HL-60 (cell line): ENCODE measurements at regions not wholly inside any gene's neighbourhood (a gene's known extent, or its start where the extent isn't known, plus 50 kb on each side); places are given as distances from the start of the nearest gene placed in this dataset.
"Not testable (repeated sequence)": the region's sequence is repeated elsewhere in the genome, so short reads cannot be mapped to it uniquely, and the experiment has no call there.

Experiments used
- DNase-seq, 2 experiments: peaks; one replicate each; pipeline ENCODE4 v3.0.0-alpha.2; 2010 to 2020; ENCODE audit warnings: low read depth in 1 of 2, low spot score in 1 of 2
- H3K27ac ChIP-seq: fragments of 250-450 bp; sonication (Bioruptor Pico); replicated peaks from 2 replicates; pipeline ENCODE4 v1.5.1; 2020; ENCODE audit warnings: mild to moderate bottlenecking, moderate library complexity
- H3K27me3 ChIP-seq: fragments of 250-450 bp; sonication (Bioruptor Pico); 2 replicates; pipeline ENCODE4 v1.5.1; 2021; ENCODE audit warnings: mild to moderate bottlenecking, moderate library complexity; ENCODE audit not compliant: insufficient read depth, poor library complexity, severe bottlenecking
- H3K4me3 ChIP-seq: replicated peaks from 2 replicates; pipeline ENCODE4 v1.5.1; 2011; ENCODE audit warnings: mild to moderate bottlenecking, control low read depth, low read length; ENCODE audit not compliant: insufficient read depth
- GABPA ChIP-seq: IDR thresholded peaks from 2 replicates; pipeline ENCODE4 v1.6.1; 2012; ENCODE audit warnings: low read depth
- POLR2AphosphoS5 ChIP-seq: IDR thresholded peaks from 2 replicates; pipeline ENCODE4 v1.6.1; 2012; ENCODE audit warnings: low read depth
- SPI1 ChIP-seq: IDR thresholded peaks from 2 replicates; pipeline ENCODE4 v1.6.1; 2012; ENCODE audit warnings: low read depth, mild to moderate bottlenecking, borderline replicate concordance
- TF ChIP-seq, protein P1 (sequence below): IDR thresholded peaks from one replicate; pipeline ENCODE4 v1.5.1; 2011; ENCODE audit warnings: low read length, control low read depth, inconsistent platforms; ENCODE audit not compliant: insufficient read depth
- TF ChIP-seq, protein P2 (sequence below): IDR thresholded peaks from 2 replicates; pipeline ENCODE4 v1.6.1; 2012; ENCODE audit warnings: low read depth; ENCODE audit not compliant: insufficient replicate concordance

DNA sequence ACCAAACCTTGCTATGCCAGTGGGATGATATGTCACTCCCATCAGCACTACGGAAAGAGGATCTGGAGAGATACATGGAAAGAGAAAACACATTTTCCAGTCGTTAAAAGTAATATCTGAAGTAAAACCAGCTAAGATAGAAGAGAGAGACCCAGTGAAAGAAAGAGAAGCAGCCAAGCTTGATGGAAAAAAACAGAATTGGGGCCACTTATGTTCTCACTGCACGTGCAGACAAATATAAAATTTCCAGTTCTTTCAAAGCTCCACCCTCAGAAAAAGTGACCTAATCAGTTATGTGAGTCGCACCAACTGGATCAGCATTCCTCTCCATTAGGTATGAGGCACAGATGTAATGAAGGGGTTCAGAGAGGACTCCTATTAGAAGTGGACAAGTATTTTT is 266.1 kb downstream of the MTERF1 start:
- TF ChIP-seq GABPA = no peak
- TF ChIP-seq, protein P1, sequence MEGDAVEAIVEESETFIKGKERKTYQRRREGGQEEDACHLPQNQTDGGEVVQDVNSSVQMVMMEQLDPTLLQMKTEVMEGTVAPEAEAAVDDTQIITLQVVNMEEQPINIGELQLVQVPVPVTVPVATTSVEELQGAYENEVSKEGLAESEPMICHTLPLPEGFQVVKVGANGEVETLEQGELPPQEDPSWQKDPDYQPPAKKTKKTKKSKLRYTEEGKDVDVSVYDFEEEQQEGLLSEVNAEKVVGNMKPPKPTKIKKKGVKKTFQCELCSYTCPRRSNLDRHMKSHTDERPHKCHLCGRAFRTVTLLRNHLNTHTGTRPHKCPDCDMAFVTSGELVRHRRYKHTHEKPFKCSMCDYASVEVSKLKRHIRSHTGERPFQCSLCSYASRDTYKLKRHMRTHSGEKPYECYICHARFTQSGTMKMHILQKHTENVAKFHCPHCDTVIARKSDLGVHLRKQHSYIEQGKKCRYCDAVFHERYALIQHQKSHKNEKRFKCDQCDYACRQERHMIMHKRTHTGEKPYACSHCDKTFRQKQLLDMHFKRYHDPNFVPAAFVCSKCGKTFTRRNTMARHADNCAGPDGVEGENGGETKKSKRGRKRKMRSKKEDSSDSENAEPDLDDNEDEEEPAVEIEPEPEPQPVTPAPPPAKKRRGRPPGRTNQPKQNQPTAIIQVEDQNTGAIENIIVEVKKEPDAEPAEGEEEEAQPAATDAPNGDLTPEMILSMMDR = no peak
- TF ChIP-seq, protein P2, sequence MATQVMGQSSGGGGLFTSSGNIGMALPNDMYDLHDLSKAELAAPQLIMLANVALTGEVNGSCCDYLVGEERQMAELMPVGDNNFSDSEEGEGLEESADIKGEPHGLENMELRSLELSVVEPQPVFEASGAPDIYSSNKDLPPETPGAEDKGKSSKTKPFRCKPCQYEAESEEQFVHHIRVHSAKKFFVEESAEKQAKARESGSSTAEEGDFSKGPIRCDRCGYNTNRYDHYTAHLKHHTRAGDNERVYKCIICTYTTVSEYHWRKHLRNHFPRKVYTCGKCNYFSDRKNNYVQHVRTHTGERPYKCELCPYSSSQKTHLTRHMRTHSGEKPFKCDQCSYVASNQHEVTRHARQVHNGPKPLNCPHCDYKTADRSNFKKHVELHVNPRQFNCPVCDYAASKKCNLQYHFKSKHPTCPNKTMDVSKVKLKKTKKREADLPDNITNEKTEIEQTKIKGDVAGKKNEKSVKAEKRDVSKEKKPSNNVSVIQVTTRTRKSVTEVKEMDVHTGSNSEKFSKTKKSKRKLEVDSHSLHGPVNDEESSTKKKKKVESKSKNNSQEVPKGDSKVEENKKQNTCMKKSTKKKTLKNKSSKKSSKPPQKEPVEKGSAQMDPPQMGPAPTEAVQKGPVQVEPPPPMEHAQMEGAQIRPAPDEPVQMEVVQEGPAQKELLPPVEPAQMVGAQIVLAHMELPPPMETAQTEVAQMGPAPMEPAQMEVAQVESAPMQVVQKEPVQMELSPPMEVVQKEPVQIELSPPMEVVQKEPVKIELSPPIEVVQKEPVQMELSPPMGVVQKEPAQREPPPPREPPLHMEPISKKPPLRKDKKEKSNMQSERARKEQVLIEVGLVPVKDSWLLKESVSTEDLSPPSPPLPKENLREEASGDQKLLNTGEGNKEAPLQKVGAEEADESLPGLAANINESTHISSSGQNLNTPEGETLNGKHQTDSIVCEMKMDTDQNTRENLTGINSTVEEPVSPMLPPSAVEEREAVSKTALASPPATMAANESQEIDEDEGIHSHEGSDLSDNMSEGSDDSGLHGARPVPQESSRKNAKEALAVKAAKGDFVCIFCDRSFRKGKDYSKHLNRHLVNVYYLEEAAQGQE = no peak
- TF ChIP-seq POLR2AphosphoS5 = no peak
- no peak for TF ChIP-seq SPI1
- no peaks in the 10 kb centered on the region for H3K27me3 ChIP-seq
- H3K27ac ChIP-seq = no peak overlapping the region
- no peak overlapping the region for H3K4me3 ChIP-seq
- no peak for DNase-seq

DNA sequence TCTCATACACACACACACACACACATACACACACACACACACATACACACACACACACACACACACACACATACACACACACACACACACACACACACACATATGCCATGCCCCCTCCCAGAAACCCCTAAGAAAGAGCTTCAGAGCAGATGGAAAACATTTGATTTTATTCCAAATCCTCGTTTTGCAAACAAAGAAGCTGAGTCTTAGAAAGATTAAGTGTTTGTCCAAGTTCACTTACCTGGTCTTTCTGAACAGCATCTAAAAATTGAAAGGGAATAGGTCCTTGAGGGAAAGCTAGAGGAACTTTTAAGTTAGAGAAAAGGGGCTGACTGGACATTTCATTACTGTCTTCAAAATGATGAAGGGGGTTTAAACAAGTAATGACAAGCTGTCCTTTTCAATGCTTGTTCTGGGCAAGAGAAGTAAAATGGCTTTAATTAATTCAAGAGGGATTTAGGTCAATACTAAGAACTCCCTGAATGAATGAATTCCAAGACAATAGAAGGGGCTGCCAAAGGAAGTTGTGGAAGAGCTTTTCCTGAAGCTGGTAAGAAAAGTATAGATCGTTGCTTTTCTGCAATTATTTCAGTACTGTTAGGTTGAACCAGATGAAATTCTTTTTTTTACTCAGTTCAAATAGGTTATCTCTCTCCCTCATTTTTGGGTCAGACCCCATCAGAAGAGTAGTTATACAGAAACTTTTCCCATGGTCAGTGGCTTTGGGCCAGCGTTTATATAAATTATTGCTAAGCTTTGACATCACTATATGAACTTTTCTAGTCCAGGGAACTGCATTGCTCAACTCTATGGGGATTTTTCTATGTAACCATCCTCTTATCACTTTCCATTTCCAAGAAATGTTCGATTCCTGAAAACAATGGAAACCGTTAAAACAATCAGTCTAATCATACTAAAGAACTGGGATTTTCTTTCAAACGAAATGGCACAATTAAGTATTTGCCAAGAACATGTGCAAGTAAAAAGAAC is 261.4 kb downstream of the MTERF1 start:
- H3K27me3 ChIP-seq = no peaks in the 10 kb centered on the region
- no peak for DNase-seq
- no peak overlapping the region for H3K27ac ChIP-seq
- H3K4me3 ChIP-seq = no peak overlapping the region
- TF ChIP-seq POLR2AphosphoS5 (no peak), GABPA (no peak), SPI1 (no peak)
- TF ChIP-seq, protein P1 = no peak
- TF ChIP-seq, protein P2 = no peak

DNA sequence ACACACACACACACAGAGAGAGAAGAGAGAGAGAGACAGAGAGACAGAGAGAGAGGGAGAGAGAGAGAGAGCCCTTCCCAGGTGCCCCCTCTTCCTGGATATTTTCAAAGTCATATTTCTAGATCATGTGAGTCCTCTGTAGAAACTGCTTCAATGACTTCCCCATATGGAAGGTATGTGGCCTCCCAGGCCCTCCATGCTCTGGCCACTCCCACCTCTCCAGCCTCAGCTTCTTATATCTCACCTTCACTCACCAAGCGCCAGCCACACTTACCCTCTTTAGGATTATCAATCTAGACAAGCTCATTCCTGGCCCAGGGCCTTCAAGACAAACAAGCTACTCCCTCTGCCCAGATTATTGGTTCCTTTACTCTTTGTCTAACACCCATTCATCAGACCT is 259.7 kb downstream of the MTERF1 start:
- Histone ChIP-seq H3K27ac (no peak overlapping the region), H3K27me3 (no peaks in the 10 kb centered on the region), H3K4me3 (no peak overlapping the region)
- no peak for DNase-seq
- TF ChIP-seq SPI1 = peak; percentile 42; the same call in 1 of the 2 replicates
- TF ChIP-seq, protein P2 = no peak

DNA sequence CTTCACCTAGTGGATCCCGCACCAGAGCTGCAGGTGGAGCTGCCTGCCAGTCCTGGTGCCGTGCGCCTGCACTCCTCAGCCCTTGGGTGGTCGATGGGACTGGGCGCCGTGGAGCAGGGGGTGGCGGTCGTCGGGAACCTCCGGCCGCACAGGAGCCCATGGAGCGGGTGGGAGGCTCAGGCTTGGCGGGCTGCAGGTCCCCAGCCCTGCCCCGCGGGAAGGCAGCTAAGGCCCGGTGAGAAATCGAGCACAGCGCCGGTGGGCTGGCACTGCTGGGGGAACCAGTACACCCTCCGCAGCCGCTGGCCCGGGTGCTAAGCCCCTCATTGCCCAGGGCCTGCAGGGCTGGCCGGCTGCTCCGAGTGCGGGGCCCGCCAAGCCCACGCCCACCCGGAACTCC is 253.2 kb downstream of the MTERF1 start:
- not testable (repeated sequence) for H3K4me3 ChIP-seq, H3K27me3 ChIP-seq, H3K27ac ChIP-seq, DNase-seq
